ENCODE measurements at regions not wholly inside any gene's neighbourhood (a gene's known extent, or its start where the extent isn't known, plus 50 kb on each side); places are given as distances from the start of the nearest gene placed in this dataset.

- dilution Hi-C loops (cut with MboI; ENCODE audit: extremely low pct_ligation_motif_present, low sequenced_read_pairs), result no loop called here
- DNase-seq (ENCODE audit: low read depth, low spot score), result peak; percentile 38
Measured at GRCh38 chr1:232149287-232150201, 480.4 kb downstream of the SIPA1L2 start.

DNA sequence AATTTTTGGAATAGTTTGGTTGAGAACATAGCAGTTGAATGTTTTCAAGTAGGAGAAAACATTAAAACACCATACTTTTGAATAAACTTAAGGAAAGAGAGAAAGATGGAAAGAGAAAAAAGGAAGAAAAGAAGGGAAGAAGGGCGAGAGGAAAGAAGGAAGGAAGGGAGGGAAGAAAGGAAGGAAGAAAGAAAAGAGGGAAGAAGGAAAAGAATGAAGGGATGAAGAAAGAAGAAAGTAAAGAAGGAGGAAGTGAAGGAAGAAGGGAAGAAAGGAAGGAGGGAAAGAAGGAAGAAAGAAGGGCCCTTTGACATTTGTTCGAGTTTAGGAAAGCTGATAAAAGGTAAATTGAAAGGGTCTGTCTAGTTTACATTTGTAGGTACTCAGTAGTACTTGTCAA, 482.7 kb downstream of the SIPA1L2 start:
- Histone ChIP-seq H3K9me3 (ENCODE audit: control insufficient read depth, low read depth, low read length) (no peaks in the 10 kb centered on the region), H3K9me1 (ENCODE audit: control insufficient read depth, extremely low read depth, insufficient read depth, low read length) (no peaks in the 10 kb centered on the region), H3K27me3 (ENCODE audit: control insufficient read depth, extremely low read depth, insufficient read depth, low read length) (no peaks in the 10 kb centered on the region), H4K20me1 (ENCODE audit: control insufficient read depth, extremely low read depth, insufficient read depth, low read length) (no peaks in the 10 kb centered on the region), H3K27ac (ENCODE audit: control insufficient read depth, insufficient read depth, low read length) (no peak overlapping the region), H3K9ac (ENCODE audit: control insufficient read depth, extremely low read depth, insufficient read depth, low read length) (no peak overlapping the region), H3K4me1 (ENCODE audit: control insufficient read depth, extremely low read depth, insufficient read depth, low read length) (peaks cover 27% of the 10 kb centered on the region), H3K4me2 (ENCODE audit: control insufficient read depth, extremely low read depth, insufficient read depth, low read depth, low read length) (no peak overlapping the region), H3K36me3 (ENCODE audit: control insufficient read depth in 2 of 2, extremely low read depth in 1 of 2, insufficient read depth in 2 of 2, low read length in 2 of 2) (no peaks in the 10 kb centered on the region), H3K79me2 (ENCODE audit: control insufficient read depth, insufficient read depth, low read length) (no peaks in the 10 kb centered on the region), H3K4me3 (ENCODE audit: control insufficient read depth in 2 of 3, extremely low read depth in 1 of 3, insufficient read depth in 2 of 3, low read depth in 1 of 3, low read length in 3 of 3) (no peak overlapping the region), H2AFZ (ENCODE audit: control insufficient read depth, low read length) (no peak overlapping the region)
- FAIRE-seq, result no peak
- dilution Hi-C loops (cut with MboI; ENCODE audit: extremely low pct_ligation_motif_present, low sequenced_read_pairs), result no loop called here
- DNase-seq (ENCODE audit: low read depth, low spot score), result no peak
- no peak for TF ChIP-seq EZH2 (IDR thresholded peaks at IDR 0.05; ENCODE audit: low read length)
- TF ChIP-seq CTCF (optimal IDR thresholded peaks at IDR 0.05 in 1 of 3, IDR thresholded peaks at IDR 0.05 in 1 of 3, conservative IDR thresholded peaks at IDR 0.05 in 1 of 3; ENCODE audit: extremely low read depth in 1 of 3, insufficient read depth in 2 of 3, low read length in 3 of 3), result no peak

More at GRCh38 chr1:232149287-232150201, 480.4 kb downstream of the SIPA1L2 start:
- H3K36me3 ChIP-seq (ENCODE audit: control insufficient read depth in 2 of 2, extremely low read depth in 1 of 2, insufficient read depth in 2 of 2, low read length in 2 of 2), result no peaks in the 10 kb centered on the region
- H3K9me1 ChIP-seq (ENCODE audit: control insufficient read depth, extremely low read depth, insufficient read depth, low read length), result no peaks in the 10 kb centered on the region
- H3K27ac ChIP-seq (ENCODE audit: control insufficient read depth, insufficient read depth, low read length), result no peak overlapping the region
- H4K20me1 ChIP-seq (ENCODE audit: control insufficient read depth, extremely low read depth, insufficient read depth, low read length), result no peaks in the 10 kb centered on the region
- no peaks in the 10 kb centered on the region for H3K27me3 ChIP-seq (ENCODE audit: control insufficient read depth, extremely low read depth, insufficient read depth, low read length)
- H2AFZ ChIP-seq (ENCODE audit: control insufficient read depth, low read length), result no peak overlapping the region
- no peak overlapping the region for H3K4me3 ChIP-seq (ENCODE audit: control insufficient read depth in 2 of 3, extremely low read depth in 1 of 3, insufficient read depth in 2 of 3, low read depth in 1 of 3, low read length in 3 of 3)
- H3K4me1 ChIP-seq (ENCODE audit: control insufficient read depth, extremely low read depth, insufficient read depth, low read length), result peaks cover 14% of the 10 kb centered on the region
- H3K79me2 ChIP-seq (ENCODE audit: control insufficient read depth, insufficient read depth, low read length), result no peaks in the 10 kb centered on the region
- TF ChIP-seq CTCF (optimal IDR thresholded peaks at IDR 0.05 in 1 of 3, IDR thresholded peaks at IDR 0.05 in 1 of 3, conservative IDR thresholded peaks at IDR 0.05 in 1 of 3; ENCODE audit: extremely low read depth in 1 of 3, insufficient read depth in 2 of 3, low read length in 3 of 3) (no peak), EZH2 (IDR thresholded peaks at IDR 0.05; ENCODE audit: low read length) (no peak)
- peak; percentile 62 for FAIRE-seq
- peak overlapping the region; percentile 59 for H3K4me2 ChIP-seq (ENCODE audit: control insufficient read depth, extremely low read depth, insufficient read depth, low read depth, low read length)
- H3K9ac ChIP-seq (ENCODE audit: control insufficient read depth, extremely low read depth, insufficient read depth, low read length), result no peak overlapping the region
- no peaks in the 10 kb centered on the region for H3K9me3 ChIP-seq (ENCODE audit: control insufficient read depth, low read depth, low read length)

Data from keratinocyte (primary cell).